Breast epithelium (tissue), 4 donors: ENCODE measurements at regions not wholly inside any gene's neighbourhood (a gene's known extent, or its start where the extent isn't known, plus 50 kb on each side); places are given as distances from the start of the nearest gene placed in this dataset.
"Not testable (repeated sequence)": the region's sequence is repeated elsewhere in the genome, so short reads cannot be mapped to it uniquely, and the experiment has no call there.

Source experiments
- DNase-seq, 2 donors: peaks; one replicate each; pipeline ENCODE4 v3.0.0-alpha.2; 2019; ENCODE audit warnings: low spot score in 2 of 2
- H3K27ac ChIP-seq, 2 donors: fragments of 200-600 bp; sonication (generic) in 1 of 2; one replicate each; pipeline ENCODE4 v1.5.1; 2016 to 2019; ENCODE audit warnings: mild to moderate bottlenecking in 1 of 2
- H3K27me3 ChIP-seq, 2 donors: fragments of 200-600 bp; sonication (generic) in 1 of 2; one replicate each; pipeline versions ENCODE4 v1.5.1 to v1.6.0; 2017 to 2019; ENCODE audit warnings: control low read depth in 1 of 2, mild to moderate bottlenecking in 1 of 2
- H3K36me3 ChIP-seq: fragments of 200-600 bp; one replicate; pipeline ENCODE4 v1.5.1; 2019
- H3K4me1 ChIP-seq, 2 donors: fragments of 200-600 bp; sonication (generic); one replicate each; pipeline ENCODE4 v1.5.1; 2016 to 2019; ENCODE audit warnings: control low read depth in 1 of 2
- H3K4me3 ChIP-seq, 3 donors: fragments of 200-600 bp; sonication (generic); 1 replicate in 2 of 3; 2 replicates in 1 of 3; pipeline ENCODE4 v1.5.1; 2016 to 2019; ENCODE audit warnings: mild to moderate bottlenecking in 3 of 3, moderate library complexity in 2 of 3
- H3K9me3 ChIP-seq, 2 donors: fragments of 200-600 bp; sonication (generic) in 1 of 2; one replicate each; pipeline ENCODE4 v1.5.1; 2016 to 2019; ENCODE audit warnings: control low read depth in 1 of 2
- intact Hi-C: fragments of 100-400 bp; cut with DNase I; formaldehyde crosslinking; loops from one replicate; pipeline ENCODE4 v1.15.1; 2023; ENCODE audit warnings: low total_unique reads

DNA sequence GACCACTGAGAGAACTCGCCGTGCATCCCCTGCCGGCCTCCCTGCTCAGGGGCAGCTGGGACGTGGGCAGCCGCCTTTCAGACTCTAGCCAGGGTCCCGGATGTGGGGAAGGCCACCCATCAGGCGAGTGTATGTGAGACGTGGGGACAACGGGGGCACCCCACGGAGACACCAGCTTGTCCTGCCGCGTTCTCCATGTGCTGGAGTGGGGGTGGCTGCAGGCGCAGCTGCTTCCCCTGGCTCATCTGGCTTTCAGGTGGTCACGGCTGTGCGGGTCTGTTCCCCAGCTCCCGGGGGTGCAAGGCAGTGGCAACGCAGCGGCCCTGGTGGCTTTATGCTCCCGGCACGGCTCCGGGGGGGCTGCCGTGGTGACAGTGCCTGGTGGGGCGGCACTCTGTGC is 4427.5 kb upstream of the TPTE start:
- H3K4me3 ChIP-seq, H3K9me3 ChIP-seq, H3K36me3 ChIP-seq, DNase-seq, H3K4me1 ChIP-seq, H3K27me3 ChIP-seq, intact Hi-C loops: not testable (repeated sequence)
- H3K27ac ChIP-seq, result peak overlapping the region in 1 of 2 donors; percentile 66

DNA sequence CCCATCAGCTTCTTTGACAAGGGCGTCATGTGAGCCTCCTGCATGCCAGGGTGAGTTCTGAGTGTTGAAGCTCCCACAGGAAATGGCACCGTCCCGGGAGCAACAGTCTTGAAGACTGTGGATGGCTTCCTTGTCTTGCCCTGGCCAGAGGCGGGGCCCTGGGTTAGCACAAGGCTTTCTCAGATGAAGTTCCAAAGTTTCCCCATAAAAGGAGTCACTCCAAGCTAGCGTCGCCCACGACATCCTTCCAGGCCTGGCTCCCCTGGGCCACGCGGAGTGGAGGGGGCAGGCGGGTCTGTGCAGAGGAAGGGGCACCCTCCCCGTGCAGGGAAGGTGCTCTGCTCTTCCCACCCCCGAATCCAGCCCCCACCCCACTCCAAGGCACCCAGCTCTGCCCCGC is 4426.1 kb upstream of the TPTE start:
- H3K4me1 ChIP-seq, H3K27ac ChIP-seq, DNase-seq, H3K27me3 ChIP-seq, H3K36me3 ChIP-seq, intact Hi-C loops, H3K4me3 ChIP-seq, H3K9me3 ChIP-seq: not testable (repeated sequence)

DNA sequence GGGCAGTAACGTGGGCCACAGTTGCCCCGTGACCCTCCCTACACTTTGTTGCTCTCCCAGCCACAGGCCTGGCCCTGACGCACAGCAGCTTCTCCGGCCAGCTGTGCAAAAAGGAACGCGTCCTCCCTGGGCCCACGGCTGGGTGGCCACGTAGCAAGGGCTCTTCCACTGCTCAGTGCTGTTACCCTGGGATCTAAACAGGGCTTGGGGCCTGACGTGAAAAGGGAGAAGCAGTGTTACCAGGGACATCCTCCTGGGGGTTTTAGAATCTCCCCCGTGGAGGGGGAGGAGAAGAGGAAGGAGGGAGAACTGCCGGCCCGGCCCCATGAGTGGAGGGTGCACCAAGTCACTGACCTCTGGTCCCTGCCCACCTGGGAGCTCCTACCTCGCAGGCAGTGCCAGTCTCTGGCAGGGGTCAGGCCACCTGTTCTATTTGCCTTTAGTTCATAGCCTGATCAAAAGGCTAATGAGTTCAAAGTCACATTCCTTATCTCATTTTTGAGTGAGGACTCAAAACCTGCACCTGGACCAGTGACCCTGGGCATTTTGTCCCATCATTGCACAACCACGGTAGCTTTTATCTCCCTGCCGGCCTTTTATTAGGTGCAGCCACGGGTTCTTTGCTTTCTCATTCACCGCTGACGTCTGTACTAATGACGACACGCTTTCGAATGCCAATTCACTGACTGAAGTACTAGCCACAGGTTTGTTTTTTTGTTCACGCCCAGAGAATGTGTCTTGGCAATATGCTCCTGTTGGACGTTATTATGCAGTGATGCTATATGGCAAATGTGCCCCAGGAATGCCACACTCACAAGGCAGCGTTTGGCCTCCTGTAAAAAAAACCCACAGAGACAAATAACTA is 4424.6 kb upstream of the TPTE start:
- H3K27ac ChIP-seq, H3K27me3 ChIP-seq, intact Hi-C loops, H3K4me3 ChIP-seq, H3K4me1 ChIP-seq, DNase-seq, H3K36me3 ChIP-seq, H3K9me3 ChIP-seq: not testable (repeated sequence)

DNA sequence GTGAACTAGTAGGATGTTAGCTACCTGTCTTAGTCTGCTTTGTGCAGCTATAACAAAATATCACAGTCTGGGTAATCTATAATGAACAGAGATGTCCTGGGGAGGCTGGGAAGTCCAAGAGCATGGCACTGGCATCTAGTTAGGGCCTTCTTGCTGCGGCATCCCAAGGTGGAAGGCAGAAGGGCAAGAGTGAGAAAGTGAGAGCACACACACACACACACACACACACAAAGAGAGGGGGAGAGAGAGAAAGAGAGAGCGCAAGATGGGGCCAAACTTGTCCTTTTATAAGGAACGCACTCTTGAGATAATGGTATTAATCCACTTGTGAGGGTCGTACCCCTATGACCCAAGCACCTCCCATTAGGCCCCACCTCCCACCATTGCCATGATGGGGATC is 4423.6 kb upstream of the TPTE start:
- intact Hi-C loops, H3K4me3 ChIP-seq, H3K27ac ChIP-seq, DNase-seq, H3K27me3 ChIP-seq, H3K4me1 ChIP-seq, H3K36me3 ChIP-seq, H3K9me3 ChIP-seq: not testable (repeated sequence)

DNA sequence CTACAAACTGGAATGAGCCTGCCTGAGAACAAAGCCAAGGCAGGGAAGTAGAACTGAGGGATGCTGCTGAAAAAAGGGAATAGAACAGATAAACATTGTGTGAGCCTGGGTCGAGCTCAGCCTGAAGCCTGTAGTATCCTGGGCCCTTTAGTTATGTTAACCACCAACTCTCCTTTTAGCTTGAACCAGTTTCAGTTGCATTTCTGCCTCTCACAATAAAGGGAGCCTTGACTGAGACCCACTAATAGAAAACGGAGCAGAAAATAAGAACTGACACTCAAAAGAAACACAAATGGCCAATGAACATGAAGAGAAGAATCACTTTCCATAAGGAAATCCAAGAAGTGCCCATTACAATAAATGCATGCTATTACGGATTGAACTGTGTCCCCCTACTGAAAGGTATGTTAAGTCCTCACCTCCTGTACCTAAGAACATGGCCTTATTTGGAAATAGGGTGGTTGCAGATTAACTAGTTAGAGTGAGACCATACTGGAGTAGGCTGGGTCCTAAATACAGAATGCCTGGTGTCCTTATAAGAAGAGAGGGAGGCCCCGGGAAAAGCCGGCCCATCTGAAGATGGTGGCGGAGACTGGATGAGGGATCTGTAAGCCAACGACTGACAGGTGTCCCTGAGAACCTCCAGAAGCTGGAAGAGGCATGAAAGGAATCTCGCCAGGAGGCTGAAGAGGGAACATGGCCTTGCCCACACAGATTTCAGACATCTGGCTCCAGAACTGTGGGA is 4423.0 kb upstream of the TPTE start:
- H3K9me3 ChIP-seq, H3K4me1 ChIP-seq, H3K27me3 ChIP-seq, intact Hi-C loops, H3K4me3 ChIP-seq, H3K36me3 ChIP-seq: not testable (repeated sequence)
- DNase-seq, result peak in 1 of 2 donors; percentile 19
- H3K27ac ChIP-seq, result peak overlapping the region in 1 of 2 donors; percentile 12

DNA sequence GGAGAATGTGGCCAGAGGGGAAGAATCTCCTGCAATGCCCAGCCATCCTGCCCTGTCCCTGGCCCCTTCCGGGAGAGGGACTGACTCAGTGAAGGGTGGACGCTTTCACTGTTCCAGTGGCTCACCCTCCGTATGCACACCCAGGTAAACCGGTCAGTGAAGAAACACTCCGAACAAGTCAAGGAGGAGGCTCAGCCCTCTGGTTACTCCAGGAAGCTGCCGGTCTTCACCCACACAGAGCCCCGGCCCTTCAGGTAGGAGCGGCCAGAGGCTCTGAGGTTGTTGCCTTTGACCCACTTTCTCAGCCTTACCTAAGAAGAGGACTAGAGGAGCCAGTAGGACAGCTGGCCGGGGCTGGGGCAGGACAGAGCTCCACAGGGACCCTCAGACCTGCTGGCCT is 4419.8 kb upstream of the TPTE start:
- DNase-seq, H3K4me1 ChIP-seq, H3K36me3 ChIP-seq, intact Hi-C loops, H3K4me3 ChIP-seq, H3K9me3 ChIP-seq, H3K27ac ChIP-seq, H3K27me3 ChIP-seq: not testable (repeated sequence)

DNA sequence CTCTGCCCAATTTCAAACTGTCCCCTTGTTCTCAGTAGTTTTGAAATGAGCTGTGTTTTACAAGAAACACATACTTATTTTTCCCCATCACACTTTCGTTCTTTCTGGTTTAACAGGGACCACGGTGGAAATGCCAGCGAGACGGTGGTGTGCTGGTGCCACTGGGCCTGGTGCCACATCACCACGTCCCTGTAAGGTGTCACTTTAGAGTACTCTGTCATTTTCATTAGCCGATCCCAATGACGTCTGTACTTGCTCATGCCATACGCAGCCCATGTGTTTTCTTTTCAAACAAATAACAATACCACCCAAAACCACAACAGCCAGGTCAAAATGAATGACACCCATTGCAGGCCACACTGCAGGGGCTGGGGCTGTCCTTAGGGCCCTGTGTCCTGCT is 4416.8 kb upstream of the TPTE start:
- H3K27ac ChIP-seq, H3K9me3 ChIP-seq, H3K4me3 ChIP-seq, H3K27me3 ChIP-seq, intact Hi-C loops, DNase-seq, H3K36me3 ChIP-seq, H3K4me1 ChIP-seq: not testable (repeated sequence)

DNA sequence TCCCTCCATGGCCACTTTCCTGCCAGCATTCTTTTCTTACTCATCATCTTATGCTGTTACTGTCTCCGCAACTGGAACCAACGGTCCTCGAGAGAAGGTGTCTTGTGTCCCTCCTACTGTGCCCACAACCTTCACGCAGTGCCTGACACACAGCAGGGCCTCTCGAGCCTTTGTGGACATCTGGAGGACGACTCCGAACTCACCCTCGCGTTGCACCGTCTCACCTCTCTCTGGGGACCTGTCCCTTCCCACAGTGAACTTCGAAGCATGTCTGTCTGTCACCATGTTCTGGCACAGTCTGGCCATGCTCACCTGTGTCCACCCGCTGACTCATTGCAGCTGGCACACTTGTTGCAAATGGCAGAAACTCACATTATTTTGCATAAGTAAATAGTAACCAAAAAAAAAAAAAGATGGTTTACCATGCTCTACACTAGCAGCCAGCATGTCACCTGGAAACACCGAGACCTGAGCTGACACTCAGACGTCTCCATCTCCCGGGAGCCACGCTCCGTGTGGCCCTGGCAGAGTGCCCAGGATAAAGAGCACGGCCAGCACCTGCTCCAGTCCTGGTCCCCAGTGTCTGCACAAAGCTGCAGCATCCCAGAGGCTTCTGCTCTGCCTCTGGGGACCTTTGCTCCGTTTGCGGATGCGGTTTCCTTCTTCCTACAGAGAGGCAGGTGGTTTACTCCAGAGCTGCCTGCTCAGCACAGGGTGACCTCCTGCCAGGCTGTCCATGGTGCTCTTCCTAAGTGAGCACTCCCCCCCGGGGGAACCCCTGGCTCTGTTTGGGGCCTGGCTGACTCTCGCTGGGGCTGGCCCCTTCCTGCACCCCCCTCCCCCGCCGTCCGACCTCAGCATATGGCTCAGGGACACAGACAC is 4414.5 kb upstream of the TPTE start:
- H3K27ac ChIP-seq, DNase-seq, H3K9me3 ChIP-seq, H3K36me3 ChIP-seq, H3K4me3 ChIP-seq, intact Hi-C loops, H3K27me3 ChIP-seq, H3K4me1 ChIP-seq: not testable (repeated sequence)

DNA sequence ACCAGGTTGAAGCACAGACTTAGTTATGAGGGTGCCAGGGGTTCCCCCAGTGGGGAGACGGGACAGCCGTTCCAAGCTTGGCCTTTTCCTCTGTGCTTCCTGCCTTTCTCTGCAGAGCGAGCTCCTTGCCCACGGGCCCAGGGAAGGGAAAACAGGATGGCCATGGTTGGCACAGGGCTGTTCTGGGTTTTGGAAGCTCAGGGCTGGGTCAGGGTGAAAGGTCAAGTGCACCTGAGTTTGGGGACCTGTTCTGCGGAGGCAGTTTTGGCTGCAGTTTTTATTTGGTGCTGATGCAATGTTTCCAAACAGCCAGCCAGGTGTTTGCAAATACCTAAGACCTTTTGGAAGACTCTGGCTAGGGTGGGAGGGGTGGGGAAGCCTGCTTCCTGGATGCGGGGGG is 4412.5 kb upstream of the TPTE start:
- H3K27ac ChIP-seq, H3K36me3 ChIP-seq, DNase-seq, H3K27me3 ChIP-seq, intact Hi-C loops, H3K4me1 ChIP-seq, H3K4me3 ChIP-seq, H3K9me3 ChIP-seq: not testable (repeated sequence)

DNA sequence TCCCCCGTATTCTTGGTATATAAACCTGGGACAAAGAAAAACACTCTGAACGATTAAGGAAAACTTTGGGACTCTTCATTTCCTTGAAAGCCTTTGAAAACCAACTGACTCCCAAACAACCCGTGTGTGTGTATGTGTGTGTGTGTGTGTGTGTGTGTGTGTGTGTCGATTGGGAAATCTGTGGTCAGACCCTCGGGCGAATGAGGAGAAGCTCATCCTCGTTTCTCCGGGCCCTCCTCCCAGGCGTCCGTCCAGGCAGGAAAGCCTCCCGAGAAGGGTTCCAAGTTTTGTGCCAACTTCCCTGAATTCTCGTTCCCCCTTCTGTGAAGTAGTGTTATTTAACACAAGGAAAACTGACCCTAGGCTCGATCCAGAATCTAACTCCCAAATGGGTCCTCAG is 4411.6 kb upstream of the TPTE start:
- intact Hi-C loops, H3K9me3 ChIP-seq, H3K4me1 ChIP-seq, H3K36me3 ChIP-seq, H3K27me3 ChIP-seq: not testable (repeated sequence)
- DNase-seq, result peak; percentile 69 to 91
- peak overlapping the region in 1 of 2 donors; percentile 80 for H3K27ac ChIP-seq
- peak overlapping the region in 1 of 3 donors; percentile 43 for H3K4me3 ChIP-seq

DNA sequence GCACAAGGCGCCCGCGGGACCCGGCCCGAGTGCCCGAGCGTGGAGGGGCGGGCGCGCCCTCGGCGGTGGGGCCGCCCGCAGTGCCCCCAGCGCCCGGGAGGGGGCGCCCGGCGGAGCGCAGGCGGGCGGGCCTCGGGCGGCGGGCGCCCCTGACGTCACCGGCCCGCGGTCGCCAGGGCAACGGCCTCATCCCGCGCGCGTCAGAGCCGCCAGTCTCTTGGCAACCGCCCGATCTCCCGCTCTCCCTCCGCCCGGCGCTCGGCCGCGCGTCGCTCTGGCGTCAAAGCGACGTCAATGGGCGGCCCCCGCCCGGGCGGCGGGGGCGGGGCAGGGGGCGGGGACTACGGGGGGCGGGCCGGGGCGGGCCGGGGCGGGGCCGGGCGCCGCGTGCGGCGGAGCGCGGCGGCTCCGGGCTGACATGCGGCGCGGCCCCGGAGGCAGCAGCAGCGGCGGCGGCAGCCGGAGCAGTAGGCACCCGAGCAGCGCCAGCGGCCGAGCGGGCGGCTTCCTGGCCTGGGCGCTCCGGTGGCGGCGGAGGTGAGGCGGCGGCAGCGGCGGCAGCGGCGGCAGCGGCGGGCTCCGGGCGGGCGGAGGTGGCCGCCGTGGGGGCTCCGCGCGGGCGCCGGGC is 4410.6 kb upstream of the TPTE start:
- H3K4me1 ChIP-seq, intact Hi-C loops, DNase-seq, H3K27ac ChIP-seq, H3K9me3 ChIP-seq, H3K27me3 ChIP-seq, H3K36me3 ChIP-seq: not testable (repeated sequence)
- H3K4me3 ChIP-seq, result peak overlapping the region in 2 of 3 donors; percentile 47 to 62

DNA sequence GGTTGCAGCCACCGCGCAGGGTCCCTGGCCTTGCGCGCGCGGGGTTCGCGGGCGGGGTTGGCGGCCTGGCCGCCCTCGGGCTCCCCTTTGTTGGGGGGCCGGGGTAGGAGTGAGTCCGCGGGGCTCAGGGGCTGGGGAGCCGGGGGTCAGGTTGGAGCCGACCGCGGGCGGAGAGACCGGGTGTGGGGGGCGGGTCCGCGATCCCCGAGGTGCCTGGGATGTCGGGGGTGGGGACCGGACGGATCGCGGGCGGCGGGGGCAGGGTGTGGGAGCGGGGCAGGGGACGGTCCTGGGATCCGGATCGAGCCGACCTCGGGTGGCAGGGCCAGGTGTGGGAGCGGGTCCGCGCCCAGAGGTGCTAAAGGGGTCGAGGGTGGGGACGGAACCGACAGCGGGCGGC is 4410.0 kb upstream of the TPTE start:
- Histone ChIP-seq H3K27ac (peak overlapping the region in 1 of 2 donors; percentile 61), H3K4me3 (peak overlapping the region; percentile 32 to 62 (median 47))
- DNase-seq, H3K4me1 ChIP-seq, H3K27me3 ChIP-seq, H3K9me3 ChIP-seq, intact Hi-C loops, H3K36me3 ChIP-seq: not testable (repeated sequence)
